ENCODE measurements at regions not wholly inside any gene's neighbourhood (a gene's known extent, or its start where the extent isn't known, plus 50 kb on each side); places are given as distances from the start of the nearest gene placed in this dataset.

GRCh38 chr4:27685947-27686346 lies 825.3 kb downstream of the STIM2 start:
- H3K27me3 ChIP-seq (ENCODE audit: control insufficient read depth, insufficient read depth, low read length) = no peaks in the 10 kb centered on the region
- no peak overlapping the region for H3K4me3 ChIP-seq (ENCODE audit: low read depth in 2 of 2, low read length in 2 of 2)
- BruUV-seq (replicated peaks) = no TSS peak
- ATAC-seq (no peak), DNase-seq (ENCODE audit: low read depth, low spot score) (no peak)
- peak in 1 of 2 experiments; percentile 51; a peak in 1 of 4 replicates for TF ChIP-seq REST (IDR thresholded peaks at IDR 0.05; ENCODE audit: insufficient read depth in 1 of 2, low read depth in 2 of 2, low read length in 1 of 2)
- TF ChIP-seq POLR2AphosphoS5 (IDR thresholded peaks at IDR 0.05; ENCODE audit: low read depth, low read length) = no peak
- no peak for TF ChIP-seq TCF7L2 (IDR thresholded peaks at IDR 0.05; ENCODE audit: low read depth, low read length)
- TF ChIP-seq CTCF (IDR thresholded peaks at IDR 0.05) = no peak
- no peak overlapping the region for H3K27ac ChIP-seq (ENCODE audit: low read length)
- ChIA-PET POLR2A (no interaction called here), CTCF (no interaction called here)
- H3K9me3 ChIP-seq (ENCODE audit: control insufficient read depth, insufficient read depth, low read depth, low read length) = no peaks in the 10 kb centered on the region
- H3K36me3 ChIP-seq (ENCODE audit: control insufficient read depth, insufficient read depth, low read length) = no peaks in the 10 kb centered on the region
- in situ Hi-C loops (cut with HindIII; ENCODE audit: low pct_unique_long_range_greater_than_20kb, low sequenced_read_pairs) (no loop called here), intact Hi-C loops (cut with micrococcal nuclease; ENCODE audit: unreplicated experiment) (no loop called here)
- no peaks in the 10 kb centered on the region for H3K4me1 ChIP-seq (ENCODE audit: control insufficient read depth, insufficient read depth, low read length)

- BruUV-seq (replicated peaks) = no TSS peak
- in situ Hi-C loops (cut with HindIII; ENCODE audit: low pct_unique_long_range_greater_than_20kb, low sequenced_read_pairs) = no loop called here
- CTCF ChIA-PET = no interaction called here
- H3K9me3 ChIP-seq (ENCODE audit: control insufficient read depth, insufficient read depth, low read depth, low read length) = no peaks in the 10 kb centered on the region
- POLR2A ChIA-PET = no interaction called here
- H3K4me1 ChIP-seq (ENCODE audit: control insufficient read depth, insufficient read depth, low read length) = no peaks in the 10 kb centered on the region
- no peak overlapping the region for H3K27ac ChIP-seq (ENCODE audit: low read length)
- TF ChIP-seq SIN3A (IDR thresholded peaks at IDR 0.05; ENCODE audit: borderline replicate concordance, insufficient read depth, low read depth, low read length) = no peak
- peak; percentile 46 for TF ChIP-seq CTCF (IDR thresholded peaks at IDR 0.05)
- H3K27me3 ChIP-seq (ENCODE audit: control insufficient read depth, insufficient read depth, low read length) = no peaks in the 10 kb centered on the region
- H3K36me3 ChIP-seq (ENCODE audit: control insufficient read depth, insufficient read depth, low read length) = no peaks in the 10 kb centered on the region
- H3K4me3 ChIP-seq (ENCODE audit: low read depth in 2 of 2, low read length in 2 of 2) = no peak overlapping the region
- intact Hi-C loops (cut with micrococcal nuclease; ENCODE audit: unreplicated experiment) = no loop called here
- ATAC-seq (no peak), DNase-seq (ENCODE audit: low read depth, low spot score) (peak; percentile 7)
Measured at GRCh38 chr4:27692158-27692557, 831.5 kb downstream of the STIM2 start.

Measured in Panc1 (cell line).